ENCODE measurements at regions not wholly inside any gene's neighbourhood (a gene's known extent, or its start where the extent isn't known, plus 50 kb on each side); places are given as distances from the start of the nearest gene placed in this dataset.
A peak's percentile ranks its signal among the peaks of the same experiment; 100 is the strongest.

GRCh38 chr6:19435755-19436154, 401.4 kb upstream of the ID4 start:
- DNase-seq (ENCODE audit: extremely low read depth in 1 of 4, low spot score in 3 of 4) (no peak), FAIRE-seq (no peak), ATAC-seq (no peak)
- Histone ChIP-seq H3K9me1 (ENCODE audit: control insufficient read depth, insufficient read depth, low read length) (no peaks in the 10 kb centered on the region), H3K4me1 (replicated peaks in 1 of 2; ENCODE audit: control insufficient read depth in 2 of 2, insufficient read depth in 2 of 2, low read length in 2 of 2) (no peaks in the 10 kb centered on the region), H4K20me1 (replicated peaks; ENCODE audit: control insufficient read depth, insufficient read depth, low read length) (no peaks in the 10 kb centered on the region), H3K4me3 (no peak overlapping the region), H3K4me2 (ENCODE audit: insufficient read depth, low read length) (no peak overlapping the region), H2AFZ (ENCODE audit: low read depth, low read length) (no peak overlapping the region), H3K36me3 (ENCODE audit: control insufficient read depth, insufficient read depth, low read length) (no peaks in the 10 kb centered on the region), H3K27ac (ENCODE audit: extremely low read depth, low read depth, low read length) (no peak overlapping the region), H3K9ac (ENCODE audit: insufficient read depth in 1 of 2, low read depth in 2 of 2, low read length in 2 of 2) (no peak overlapping the region), H3K79me2 (ENCODE audit: control insufficient read depth, insufficient read depth, low read length) (no peaks in the 10 kb centered on the region), H3K9me3 (replicated peaks; ENCODE audit: control insufficient read depth, insufficient read depth, low read depth, low read length) (no peaks in the 10 kb centered on the region), H3K27me3 (ENCODE audit: control insufficient read depth in 2 of 2, insufficient read depth in 2 of 2, low read length in 2 of 2) (no peaks in the 10 kb centered on the region)
- 6% methylated on average over 3 of the region's 3 CpGs for WGBS (ENCODE audit: insufficient coverage, low coverage, missing lambda C conversion rate)
- TF ChIP-seq ZNF316 (IDR thresholded peaks at IDR 0.05) (peak; percentile 63), MAFG (tag; conservative IDR thresholded peaks at IDR 0.05) (0 out of 2 replicates have a peak, but pooled peaks have one; percentile 19), NR4A1 (CRISPR knock-in tag; IDR thresholded peaks at IDR 0.05) (no peak), NR4A1 (tag; IDR thresholded peaks at IDR 0.05) (no peak), ZEB2 (IDR thresholded peaks at IDR 0.05) (no peak)
- ChIA-PET CTCF (ENCODE audit: low intra/inter-chr PET ratio) (no interaction called here), POLR2A (no interaction called here)
- no TSS peak for BruUV-seq (replicated peaks)
- intact Hi-C loops (cut with micrococcal nuclease) (no loop called here), in situ Hi-C loops (cut with MboI) (no loop called here)

GRCh38 chr6:19438566-19439353, 398.4 kb upstream of the ID4 start:
- Histone ChIP-seq H3K27me3 (ENCODE audit: control insufficient read depth in 2 of 2, insufficient read depth in 2 of 2, low read length in 2 of 2) (no peaks in the 10 kb centered on the region), H3K9me1 (ENCODE audit: control insufficient read depth, insufficient read depth, low read length) (no peaks in the 10 kb centered on the region), H2AFZ (ENCODE audit: low read depth, low read length) (no peak overlapping the region), H3K4me2 (ENCODE audit: insufficient read depth, low read length) (no peak overlapping the region), H3K9ac (ENCODE audit: insufficient read depth in 1 of 2, low read depth in 2 of 2, low read length in 2 of 2) (no peak overlapping the region), H3K27ac (ENCODE audit: extremely low read depth, low read depth, low read length) (no peak overlapping the region), H3K79me2 (ENCODE audit: control insufficient read depth, insufficient read depth, low read length) (no peaks in the 10 kb centered on the region), H3K4me1 (replicated peaks in 1 of 2; ENCODE audit: control insufficient read depth in 2 of 2, insufficient read depth in 2 of 2, low read length in 2 of 2) (no peaks in the 10 kb centered on the region), H3K9me3 (replicated peaks; ENCODE audit: control insufficient read depth, insufficient read depth, low read depth, low read length) (no peaks in the 10 kb centered on the region), H4K20me1 (replicated peaks; ENCODE audit: control insufficient read depth, insufficient read depth, low read length) (no peaks in the 10 kb centered on the region), H3K4me3 (no peak overlapping the region), H3K36me3 (ENCODE audit: control insufficient read depth, insufficient read depth, low read length) (no peaks in the 10 kb centered on the region)
- intact Hi-C loops (cut with micrococcal nuclease) (no loop called here), in situ Hi-C loops (cut with MboI) (no loop called here)
- CTCF ChIA-PET (ENCODE audit: low intra/inter-chr PET ratio), result no interaction called here
- POLR2A ChIA-PET, result no interaction called here
- no peak for DNase-seq (ENCODE audit: extremely low read depth in 1 of 4, low spot score in 3 of 4)
- no peak for ATAC-seq
- no peak for FAIRE-seq
- 3% methylated on average over 8 of the region's 8 CpGs for WGBS (ENCODE audit: insufficient coverage, low coverage, missing lambda C conversion rate)
- BruUV-seq (replicated peaks), result no TSS peak
- no peak for TF ChIP-seq SMARCC2 (IDR thresholded peaks at IDR 0.05; ENCODE audit: low read depth)
- TF ChIP-seq RERE (CRISPR knock-in tag; IDR thresholded peaks at IDR 0.05; ENCODE audit: borderline replicate concordance), result no peak
- no peak for TF ChIP-seq ETV6 (IDR thresholded peaks at IDR 0.05; ENCODE audit: borderline replicate concordance in 1 of 2, low read depth in 2 of 2, low read length in 1 of 2)
- no peak for TF ChIP-seq ETV6 (CRISPR knock-in tag; IDR thresholded peaks at IDR 0.05; ENCODE audit: borderline replicate concordance)
- no peak for TF ChIP-seq ZBTB9 (CRISPR knock-in tag; IDR thresholded peaks at IDR 0.05)
